ENCODE measurements at regions not wholly inside any gene's neighbourhood (a gene's known extent, or its start where the extent isn't known, plus 50 kb on each side); places are given as distances from the start of the nearest gene placed in this dataset.

GRCh38 chr2:234691968-234692955 is 195.4 kb upstream of the ARL4C start:
- no peak for DNase-seq

- DNase-seq = no peak
Observed at GRCh38 chr2:234691214-234691575, 194.3 kb upstream of the ARL4C start.

- DNase-seq = no peak
Observed at GRCh38 chr2:234690569-234691213, 193.8 kb upstream of the ARL4C start.

- DNase-seq = no peak
Observed at GRCh38 chr2:234689911-234690379, 193.1 kb upstream of the ARL4C start.

- no peak for DNase-seq
Observed at GRCh38 chr2:234687718-234688475, 191.0 kb upstream of the ARL4C start.

- DNase-seq = no peak
Observed at GRCh38 chr2:234686088-234686890, 189.4 kb upstream of the ARL4C start.

- DNase-seq = no peak
Observed at GRCh38 chr2:234684466-234684865, 187.6 kb upstream of the ARL4C start.

GRCh38 chr2:234683950-234684349 is 187.1 kb upstream of the ARL4C start:
- no peak for DNase-seq

GRCh38 chr2:234682492-234683228 is 185.8 kb upstream of the ARL4C start:
- DNase-seq = no peak

GRCh38 chr2:234680688-234681619 is 184.1 kb upstream of the ARL4C start:
- no peak for DNase-seq

- DNase-seq = no peak
Observed at GRCh38 chr2:234679741-234680687, 183.1 kb upstream of the ARL4C start.

GRCh38 chr2:234679301-234679740 is 182.4 kb upstream of the ARL4C start:
- no peak for DNase-seq

GRCh38 chr2:234678711-234679110 is 181.8 kb upstream of the ARL4C start:
- no peak for DNase-seq

- no peak for DNase-seq
Observed at GRCh38 chr2:234677758-234678538, 181.1 kb upstream of the ARL4C start.

GRCh38 chr2:234676783-234677450 is 180.0 kb upstream of the ARL4C start:
- DNase-seq = no peak

- no peak for DNase-seq
Observed at GRCh38 chr2:234676109-234676782, 179.4 kb upstream of the ARL4C start.

- no peak for DNase-seq
Observed at GRCh38 chr2:234674781-234675201, 177.9 kb upstream of the ARL4C start.
